Activated CD4-positive, alpha-beta T cell treated with anti-CD3 and anti-CD28 coated beads, Interleukin-2, amount 50 U/mL, for 1 hour (primary cell): ENCODE measurements at regions not wholly inside any gene's neighbourhood (a gene's known extent, or its start where the extent isn't known, plus 50 kb on each side); places are given as distances from the start of the nearest gene placed in this dataset.

Experiments
- DNase-seq: peaks from one replicate; pipeline ENCODE4 v3.0.0-alpha.2; 2020

GRCh38 chrX:39941332-39941920 lies 156.3 kb downstream of the BCOR start:
- no peak for DNase-seq

GRCh38 chrX:39944416-39944815 lies 153.3 kb downstream of the BCOR start:
- no peak for DNase-seq

- no peak for DNase-seq
These were observed 152.0 kb downstream of the BCOR start for GRCh38 chrX:39945709-39946108.

GRCh38 chrX:39946822-39947221 lies 150.9 kb downstream of the BCOR start:
- no peak for DNase-seq

GRCh38 chrX:39948582-39948981 lies 149.2 kb downstream of the BCOR start:
- no peak for DNase-seq

DNA sequence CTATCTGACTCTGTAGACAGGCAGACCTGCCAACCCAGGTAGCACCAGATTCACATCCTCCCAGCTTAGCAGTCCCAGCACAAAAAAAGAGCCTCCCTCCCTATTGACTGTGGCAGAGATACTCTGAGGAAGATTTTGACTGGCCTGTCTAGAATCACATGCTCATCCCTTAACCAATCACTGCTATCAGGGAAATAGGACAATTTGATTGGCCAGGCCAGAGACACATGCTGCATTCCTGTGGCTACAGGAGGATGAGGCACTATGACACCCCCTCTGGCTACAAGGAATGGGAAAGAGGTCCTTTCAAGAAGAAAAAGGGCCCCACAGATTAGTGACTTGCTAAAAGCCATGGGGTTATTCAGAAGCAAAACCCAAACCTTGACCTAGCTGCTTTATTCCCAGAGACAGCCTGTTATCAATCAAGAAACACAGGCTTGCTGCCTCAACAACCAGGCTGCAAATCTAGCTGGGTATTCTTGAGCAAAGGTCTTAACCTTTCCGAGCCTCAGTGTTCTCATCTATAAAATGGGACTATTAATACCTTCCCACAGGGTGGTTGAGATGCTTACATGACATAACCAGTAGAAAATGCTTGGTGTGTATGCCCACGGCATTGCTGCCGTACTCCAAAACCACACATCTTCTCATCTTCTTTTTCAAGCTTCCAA lies 147.6 kb downstream of the BCOR start:
- DNase-seq, result no peak

DNA sequence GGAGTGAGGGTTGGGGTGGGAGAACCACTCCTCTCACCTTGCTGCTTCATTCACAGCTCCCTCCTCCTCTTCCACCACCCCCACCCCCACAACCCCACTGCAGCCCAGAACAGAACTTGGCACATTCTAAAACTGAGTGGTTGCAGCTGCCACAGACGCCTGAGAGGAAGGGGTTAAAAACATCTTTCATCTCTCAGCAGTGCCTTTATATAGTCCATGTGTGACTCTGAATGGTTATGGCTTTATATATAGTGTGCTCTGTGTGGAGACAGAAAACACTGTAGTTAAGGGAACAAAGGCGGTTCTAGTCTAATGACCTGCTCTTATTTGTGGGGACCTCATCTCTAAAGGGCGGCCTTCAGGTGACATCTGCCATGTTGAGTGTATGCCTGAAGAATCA lies 144.8 kb downstream of the BCOR start:
- DNase-seq, result no peak

DNA sequence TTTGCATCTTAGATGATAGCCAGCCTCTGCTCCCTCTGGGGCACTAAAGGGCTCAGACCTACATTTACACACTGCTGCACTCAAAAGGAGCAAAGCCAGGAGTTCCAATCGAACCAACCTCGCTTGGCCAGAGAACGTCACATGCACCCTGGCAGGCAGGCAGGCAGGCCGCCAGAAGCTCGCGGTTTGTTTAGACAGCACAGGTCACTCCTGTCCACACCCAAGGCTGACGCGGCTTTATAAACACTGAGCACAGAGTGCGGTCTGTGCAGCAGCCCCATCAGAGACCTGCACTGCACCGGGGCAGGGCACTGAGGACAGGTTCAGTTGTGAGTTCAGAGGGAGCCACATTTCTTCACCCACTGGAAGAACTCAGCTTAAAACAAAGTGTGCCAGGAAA lies 143.9 kb downstream of the BCOR start:
- no peak for DNase-seq

DNA sequence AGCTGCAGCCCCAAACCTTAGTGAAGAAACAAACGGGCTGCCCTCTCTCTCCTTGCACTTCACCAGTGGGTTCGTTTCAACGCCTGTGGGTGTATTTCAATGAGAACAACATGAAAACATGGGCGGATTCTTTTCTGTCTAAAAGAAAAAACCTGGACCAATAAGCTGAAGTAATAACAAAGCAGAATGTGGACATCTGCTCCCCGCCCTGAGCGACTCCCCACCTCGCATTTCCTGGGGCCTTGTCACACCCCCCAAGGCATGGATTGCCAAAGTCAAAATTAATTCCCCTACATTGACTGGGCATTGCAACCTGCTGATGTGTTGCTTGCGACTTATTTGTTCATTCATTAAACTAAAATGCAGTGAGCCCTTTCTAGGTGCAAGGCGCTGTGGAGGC lies 142.9 kb downstream of the BCOR start:
- no peak for DNase-seq

- DNase-seq, result no peak
These were observed 142.1 kb downstream of the BCOR start for GRCh38 chrX:39955625-39956024.

- DNase-seq, result no peak
These were observed 140.9 kb downstream of the BCOR start for GRCh38 chrX:39956803-39957394.

DNA sequence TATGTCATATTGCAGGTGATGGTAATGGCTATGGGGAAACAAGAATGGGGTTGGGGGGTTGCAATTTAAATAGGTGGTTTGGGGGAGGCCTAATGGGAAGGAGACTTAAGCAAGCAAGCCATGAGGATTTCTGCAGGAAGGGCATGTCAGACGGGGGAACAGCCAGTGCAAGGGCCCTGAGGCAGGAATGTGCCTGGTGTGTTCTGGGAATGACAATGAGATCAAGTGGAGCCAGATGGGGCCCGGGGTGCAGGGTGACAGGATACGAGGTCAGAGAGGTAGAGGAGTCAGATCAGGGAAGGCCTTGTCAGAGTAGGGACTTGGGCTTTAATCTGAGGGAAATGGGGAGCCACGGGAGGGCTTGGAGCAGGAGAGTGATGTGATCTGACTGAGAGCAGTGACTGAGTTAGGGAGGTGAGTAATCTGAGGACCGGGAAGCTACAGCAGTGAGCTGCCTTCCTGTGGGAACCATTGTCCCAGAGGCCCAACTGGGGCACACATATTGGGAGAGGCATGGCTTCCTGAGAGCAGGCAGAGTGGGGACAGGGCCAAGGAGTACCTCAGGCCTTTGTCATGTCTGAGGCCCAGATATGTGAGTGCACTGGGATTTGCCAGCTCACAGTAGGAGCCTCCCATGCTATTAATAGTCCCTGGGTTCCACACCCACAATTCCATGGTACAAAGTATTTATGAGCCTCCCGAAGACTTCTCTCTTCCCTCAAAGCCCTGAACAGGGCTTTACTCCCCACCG lies 139.8 kb downstream of the BCOR start:
- DNase-seq, result no peak

- DNase-seq, result no peak
These were observed 138.9 kb downstream of the BCOR start for GRCh38 chrX:39958850-39959249.

GRCh38 chrX:39960219-39960618 lies 137.5 kb downstream of the BCOR start:
- DNase-seq, result no peak

DNA sequence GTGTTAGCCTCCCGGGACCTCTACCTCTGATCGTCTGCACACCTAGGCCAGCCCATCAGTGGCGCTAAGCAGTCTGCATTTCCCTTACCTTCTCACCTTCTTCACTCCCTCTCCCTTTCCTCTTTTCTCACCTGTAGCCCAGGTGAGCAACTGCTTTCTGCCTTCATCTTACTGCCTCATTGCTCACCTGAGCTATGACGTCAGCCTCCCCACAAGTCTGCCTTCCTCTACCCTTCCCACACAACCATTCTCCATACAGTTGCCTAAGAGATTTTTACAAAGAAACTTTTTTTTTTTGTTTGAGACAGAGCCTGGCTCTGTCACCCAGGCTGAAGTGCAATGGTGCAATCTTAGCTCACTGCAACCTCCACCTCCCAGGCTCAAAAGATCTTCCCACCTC lies 136.3 kb downstream of the BCOR start:
- no peak for DNase-seq

DNA sequence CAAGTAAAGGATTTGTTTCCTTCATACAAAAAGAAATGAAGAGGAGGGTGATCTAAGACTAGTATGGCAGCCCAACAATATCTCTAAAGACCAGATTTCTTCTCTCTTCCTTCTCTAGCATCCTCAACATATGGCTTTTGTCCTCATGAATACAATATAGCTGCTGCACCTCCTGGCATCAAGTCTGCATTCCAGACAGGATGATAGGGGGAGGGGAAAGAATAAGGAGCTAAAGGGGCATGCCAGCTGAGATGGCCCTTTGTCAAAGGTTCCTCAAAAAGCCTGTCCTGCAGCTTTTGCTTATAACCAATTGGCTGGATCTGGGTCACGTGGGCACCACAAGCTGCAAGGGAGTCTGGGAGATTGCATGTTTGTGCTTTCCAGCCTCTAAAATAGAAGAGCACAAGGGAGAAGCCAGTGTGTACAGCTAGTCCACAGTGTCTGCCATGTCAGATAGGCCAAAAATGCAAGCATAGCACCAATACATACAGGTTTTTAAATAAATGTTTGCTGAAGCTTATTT lies 132.6 kb downstream of the BCOR start:
- no peak for DNase-seq

DNA sequence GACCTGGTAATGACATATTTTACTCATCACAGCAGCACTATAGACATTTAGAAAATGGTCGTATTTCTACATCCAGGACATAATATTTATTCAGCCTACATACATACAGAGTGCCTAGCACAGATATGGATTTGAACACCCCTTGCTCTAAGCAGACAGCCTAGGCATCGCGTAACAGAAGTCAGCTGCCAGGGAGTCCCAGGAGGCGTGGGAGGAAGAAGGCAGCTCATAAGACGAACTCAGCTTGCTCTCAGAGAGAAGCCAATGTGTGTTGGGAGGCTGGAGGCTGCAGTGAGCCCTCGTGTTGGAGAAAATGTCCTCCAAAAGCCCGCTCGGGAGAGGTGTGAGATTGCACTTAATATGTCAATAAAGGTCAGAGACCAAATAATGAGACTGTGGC lies 131.6 kb downstream of the BCOR start:
- DNase-seq, result no peak

- DNase-seq, result no peak
These were observed 130.4 kb downstream of the BCOR start for GRCh38 chrX:39967348-39967747.

GRCh38 chrX:39969099-39969818 lies 128.5 kb downstream of the BCOR start:
- peak; percentile 3 for DNase-seq

- no peak for DNase-seq
These were observed 127.8 kb downstream of the BCOR start for GRCh38 chrX:39969819-39970504.

GRCh38 chrX:39971760-39972159 lies 126.0 kb downstream of the BCOR start:
- DNase-seq, result no peak

- DNase-seq, result no peak
These were observed 125.4 kb downstream of the BCOR start for GRCh38 chrX:39972340-39972739.
